Right atrium auricular region (tissue), 2 donors: ENCODE measurements at regions not wholly inside any gene's neighbourhood (a gene's known extent, or its start where the extent isn't known, plus 50 kb on each side); places are given as distances from the start of the nearest gene placed in this dataset.

Experiments
- DNase-seq: peaks from one replicate; pipeline ENCODE4 v3.0.0-alpha.2; 2019; ENCODE audit warnings: low spot score
- H3K27ac ChIP-seq, 2 donors: fragments of 200-600 bp; sonication (generic); 1 replicate in 1 of 2; 2 replicates in 1 of 2; pipeline ENCODE4 v1.5.1; 2016 to 2019
- H3K27me3 ChIP-seq, 2 donors: fragments of 200-600 bp; sonication (generic); one replicate each; pipeline versions ENCODE4 v1.5.1 to v1.6.0; 2017 to 2019
- H3K36me3 ChIP-seq: fragments of 200-600 bp; sonication (generic); one replicate; pipeline ENCODE4 v1.5.1; 2016
- H3K4me1 ChIP-seq, 2 donors: fragments of 200-600 bp; sonication (generic); one replicate each; pipeline versions ENCODE4 v1.5.1 to v1.6.0; 2017 to 2019
- H3K4me3 ChIP-seq, 2 donors: fragments of 200-600 bp; sonication (generic); 1 replicate in 1 of 2; 2 replicates in 1 of 2; pipeline ENCODE4 v1.5.1; 2017 to 2019; ENCODE audit warnings: mild to moderate bottlenecking in 1 of 2, moderate library complexity in 1 of 2
- H3K9me3 ChIP-seq, 2 donors: fragments of 200-600 bp; sonication (generic); one replicate each; pipeline ENCODE4 v1.5.1; 2019
- TF ChIP-seq, protein P1 (sequence below), 2 donors: fragments of 200-600 bp; sonication (generic); IDR thresholded peaks; one replicate each; pipeline ENCODE4 v1.5.1; 2019; ENCODE audit warnings: antibody characterized with exemption in 2 of 2

DNA sequence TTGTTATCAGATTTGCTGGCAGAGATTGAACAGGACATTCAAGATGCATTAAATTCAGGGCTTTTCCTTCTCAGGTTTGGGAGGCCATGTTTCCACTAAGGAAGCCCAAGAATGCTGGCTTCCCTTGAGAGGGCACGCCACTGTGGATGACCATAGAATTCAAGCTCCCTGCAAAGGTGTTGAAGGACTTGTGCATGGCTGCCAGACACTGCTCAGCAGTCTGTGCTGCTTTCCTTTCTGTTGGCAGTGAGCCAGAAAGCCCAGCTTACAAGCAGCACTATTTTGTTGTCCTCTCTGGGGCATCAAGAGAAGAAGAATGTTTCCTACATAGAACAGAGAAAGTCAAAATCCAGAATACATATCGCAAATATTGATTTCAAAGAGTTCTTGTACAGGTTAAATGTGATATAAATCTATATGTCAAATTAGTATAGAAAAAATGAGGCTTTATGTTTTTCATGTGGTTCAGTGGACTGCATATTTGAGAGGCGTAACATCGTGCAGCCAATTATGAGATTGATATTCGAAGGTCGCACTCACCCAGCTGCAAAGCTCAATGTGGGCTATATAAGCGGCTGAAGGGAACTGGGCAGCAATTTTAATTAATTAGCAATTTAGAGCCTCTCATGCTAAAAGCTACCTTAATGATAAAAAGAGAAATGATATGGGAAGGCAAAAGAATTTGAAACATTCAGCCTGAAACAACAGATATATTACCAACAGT, 103.1 kb upstream of the ISL1 start:
- Histone ChIP-seq H3K27ac (no peak overlapping the region), H3K4me3 (no peak overlapping the region), H3K27me3 (no peaks in the 10 kb centered on the region), H3K36me3 (no peaks in the 10 kb centered on the region), H3K4me1 (no peaks in the 10 kb centered on the region), H3K9me3 (no peaks in the 10 kb centered on the region)
- TF ChIP-seq, protein P1, sequence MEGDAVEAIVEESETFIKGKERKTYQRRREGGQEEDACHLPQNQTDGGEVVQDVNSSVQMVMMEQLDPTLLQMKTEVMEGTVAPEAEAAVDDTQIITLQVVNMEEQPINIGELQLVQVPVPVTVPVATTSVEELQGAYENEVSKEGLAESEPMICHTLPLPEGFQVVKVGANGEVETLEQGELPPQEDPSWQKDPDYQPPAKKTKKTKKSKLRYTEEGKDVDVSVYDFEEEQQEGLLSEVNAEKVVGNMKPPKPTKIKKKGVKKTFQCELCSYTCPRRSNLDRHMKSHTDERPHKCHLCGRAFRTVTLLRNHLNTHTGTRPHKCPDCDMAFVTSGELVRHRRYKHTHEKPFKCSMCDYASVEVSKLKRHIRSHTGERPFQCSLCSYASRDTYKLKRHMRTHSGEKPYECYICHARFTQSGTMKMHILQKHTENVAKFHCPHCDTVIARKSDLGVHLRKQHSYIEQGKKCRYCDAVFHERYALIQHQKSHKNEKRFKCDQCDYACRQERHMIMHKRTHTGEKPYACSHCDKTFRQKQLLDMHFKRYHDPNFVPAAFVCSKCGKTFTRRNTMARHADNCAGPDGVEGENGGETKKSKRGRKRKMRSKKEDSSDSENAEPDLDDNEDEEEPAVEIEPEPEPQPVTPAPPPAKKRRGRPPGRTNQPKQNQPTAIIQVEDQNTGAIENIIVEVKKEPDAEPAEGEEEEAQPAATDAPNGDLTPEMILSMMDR (IDR thresholded peaks at IDR 0.05): no peak
- no peak for DNase-seq

DNA sequence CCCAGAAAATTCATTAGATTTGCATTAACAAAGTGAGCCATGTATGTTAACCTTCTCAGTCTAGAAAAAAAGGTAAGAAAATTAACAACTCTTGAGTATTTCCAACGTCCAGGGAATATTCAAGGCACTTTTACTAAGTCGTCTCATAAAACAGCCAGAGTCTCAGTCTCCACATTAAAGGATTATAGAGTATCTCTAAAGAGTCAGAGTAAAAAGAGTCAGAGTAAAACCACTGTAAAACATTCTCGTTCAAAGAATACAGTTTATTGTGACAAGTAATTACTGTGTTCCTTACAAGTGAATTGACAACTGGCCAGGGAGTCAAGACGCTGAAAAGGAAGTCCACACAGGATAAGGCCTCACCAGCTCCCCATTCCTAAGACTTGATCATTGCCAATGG, 97.2 kb upstream of the ISL1 start:
- no peaks in the 10 kb centered on the region for H3K4me1 ChIP-seq
- no peaks in the 10 kb centered on the region for H3K36me3 ChIP-seq
- TF ChIP-seq, protein P1 (IDR thresholded peaks at IDR 0.05): no peak
- no peak for DNase-seq
- no peak overlapping the region for H3K27ac ChIP-seq
- no peaks in the 10 kb centered on the region for H3K27me3 ChIP-seq
- no peaks in the 10 kb centered on the region for H3K9me3 ChIP-seq
- no peak overlapping the region for H3K4me3 ChIP-seq

DNA sequence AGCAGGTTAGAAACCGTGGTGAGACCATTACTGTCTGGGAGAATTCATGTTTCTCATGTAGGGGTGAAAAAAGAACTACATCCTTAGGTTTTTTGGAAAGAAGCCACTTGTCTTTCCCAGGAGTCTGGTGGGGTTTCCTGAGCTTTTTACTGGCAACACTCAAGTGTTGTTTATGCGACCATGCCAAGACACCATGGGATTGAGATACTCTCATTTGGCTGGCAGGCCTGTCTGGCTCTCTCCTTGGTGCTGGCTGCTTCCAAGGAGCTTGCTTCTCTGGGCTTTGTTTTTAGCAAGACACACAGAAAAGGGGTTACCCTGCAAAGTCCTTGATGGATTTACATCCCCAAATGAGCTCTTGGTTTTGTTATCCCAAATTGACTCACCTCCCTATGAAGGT, 80.9 kb upstream of the ISL1 start:
- DNase-seq: no peak
- no peaks in the 10 kb centered on the region for H3K9me3 ChIP-seq
- TF ChIP-seq, protein P1 (IDR thresholded peaks at IDR 0.05): no peak
- no peaks in the 10 kb centered on the region for H3K27me3 ChIP-seq
- H3K36me3 ChIP-seq: no peaks in the 10 kb centered on the region
- no peak overlapping the region for H3K4me3 ChIP-seq
- H3K27ac ChIP-seq: no peak overlapping the region
- H3K4me1 ChIP-seq: no peaks in the 10 kb centered on the region

DNA sequence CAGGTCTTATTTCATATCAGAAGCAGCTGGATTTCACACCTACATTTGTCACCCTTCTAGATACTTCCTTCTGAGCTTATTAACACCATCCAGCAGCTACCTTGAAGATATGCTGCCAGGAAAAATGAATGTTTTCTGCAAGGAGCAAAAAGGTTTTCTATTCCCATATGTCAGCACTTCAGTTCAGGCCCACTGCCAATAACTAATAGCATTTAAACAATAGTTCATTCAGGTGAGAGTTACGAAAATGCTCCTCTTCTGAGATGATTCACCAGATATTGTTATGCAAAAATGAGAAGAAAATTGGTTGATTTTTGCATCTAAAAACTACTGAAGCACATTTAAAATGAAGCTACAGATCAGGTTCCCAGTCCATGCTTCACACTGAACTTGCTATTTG, 56.4 kb upstream of the ISL1 start:
- no peak for DNase-seq
- H3K27ac ChIP-seq: no peak overlapping the region
- TF ChIP-seq, protein P1 (IDR thresholded peaks at IDR 0.05): no peak
- no peaks in the 10 kb centered on the region for H3K9me3 ChIP-seq
- H3K27me3 ChIP-seq: no peaks in the 10 kb centered on the region
- no peaks in the 10 kb centered on the region for H3K36me3 ChIP-seq
- H3K4me3 ChIP-seq: no peak overlapping the region
- no peaks in the 10 kb centered on the region for H3K4me1 ChIP-seq
